BE2C (cell line): ENCODE measurements at regions not wholly inside any gene's neighbourhood (a gene's known extent, or its start where the extent isn't known, plus 50 kb on each side); places are given as distances from the start of the nearest gene placed in this dataset.

Experiments
- DNase-seq: peaks from one replicate; pipeline ENCODE4 v3.0.0-alpha.2; 2020
- H3K27me3 ChIP-seq: fragments of 250-450 bp; sonication (Bioruptor Pico); 2 replicates; pipeline ENCODE4 v1.5.1; 2020; ENCODE audit warnings: mild to moderate bottlenecking
- H3K36me3 ChIP-seq: fragments of 250-450 bp; sonication (Bioruptor Pico); 2 replicates; pipeline ENCODE4 v1.5.1; 2020; ENCODE audit warnings: mild to moderate bottlenecking
- H3K4me1 ChIP-seq: fragments of 250-450 bp; sonication (Bioruptor Pico); 2 replicates; pipeline ENCODE4 v1.5.1; 2020
- H3K4me3 ChIP-seq: 2 replicates; pipeline ENCODE4 v1.5.1; 2011; ENCODE audit warnings: low read depth, low read length
- H3K9me3 ChIP-seq: fragments of 250-450 bp; sonication (Bioruptor Pico); 2 replicates; pipeline ENCODE4 v1.5.1; 2020
- CTCF ChIP-seq: IDR thresholded peaks from 2 replicates; pipeline ENCODE4 v1.5.1; 2012; ENCODE audit warnings: mild to moderate bottlenecking, low read depth, low read length

- no peak for DNase-seq
- Histone ChIP-seq H3K36me3 (no peaks in the 10 kb centered on the region), H3K4me1 (peaks cover 16% of the 10 kb centered on the region), H3K27me3 (no peaks in the 10 kb centered on the region), H3K4me3 (no peak overlapping the region), H3K9me3 (no peaks in the 10 kb centered on the region)
- TF ChIP-seq CTCF = no peak
Observed at GRCh38 chr20:57883224-57883623, 173.4 kb upstream of the PMEPA1 start.

- Histone ChIP-seq H3K27me3 (no peaks in the 10 kb centered on the region), H3K4me3 (no peak overlapping the region), H3K4me1 (peaks cover 16% of the 10 kb centered on the region), H3K36me3 (no peaks in the 10 kb centered on the region), H3K9me3 (no peaks in the 10 kb centered on the region)
- DNase-seq = no peak
- TF ChIP-seq CTCF = no peak
Observed at GRCh38 chr20:57882451-57883161, 172.8 kb upstream of the PMEPA1 start.

GRCh38 chr20:57881466-57882385 lies 171.9 kb upstream of the PMEPA1 start:
- TF ChIP-seq CTCF = no peak
- DNase-seq = peak; percentile 59
- H3K36me3 ChIP-seq = no peaks in the 10 kb centered on the region
- H3K27me3 ChIP-seq = no peaks in the 10 kb centered on the region
- peaks cover 16% of the 10 kb centered on the region for H3K4me1 ChIP-seq
- no peak overlapping the region for H3K4me3 ChIP-seq
- H3K9me3 ChIP-seq = no peaks in the 10 kb centered on the region

GRCh38 chr20:57880571-57880892 lies 170.7 kb upstream of the PMEPA1 start:
- H3K36me3 ChIP-seq = no peaks in the 10 kb centered on the region
- no peaks in the 10 kb centered on the region for H3K9me3 ChIP-seq
- H3K4me1 ChIP-seq = peaks cover 16% of the 10 kb centered on the region
- DNase-seq = no peak
- TF ChIP-seq CTCF = no peak
- no peaks in the 10 kb centered on the region for H3K27me3 ChIP-seq
- H3K4me3 ChIP-seq = no peak overlapping the region

GRCh38 chr20:57879779-57880570 lies 170.2 kb upstream of the PMEPA1 start:
- Histone ChIP-seq H3K4me1 (peaks cover 16% of the 10 kb centered on the region), H3K4me3 (no peak overlapping the region), H3K27me3 (no peaks in the 10 kb centered on the region), H3K36me3 (no peaks in the 10 kb centered on the region), H3K9me3 (no peaks in the 10 kb centered on the region)
- DNase-seq = no peak
- TF ChIP-seq CTCF = no peak

- DNase-seq = no peak
- Histone ChIP-seq H3K36me3 (no peaks in the 10 kb centered on the region), H3K27me3 (no peaks in the 10 kb centered on the region)
Observed at GRCh38 chr20:57879437-57879778, 169.6 kb upstream of the PMEPA1 start.

More at GRCh38 chr20:57879437-57879778, 169.6 kb upstream of the PMEPA1 start:
- Histone ChIP-seq H3K9me3 (no peaks in the 10 kb centered on the region), H3K4me1 (peaks cover 16% of the 10 kb centered on the region), H3K4me3 (no peak overlapping the region)
- TF ChIP-seq CTCF = no peak
